ENCODE measurements at regions not wholly inside any gene's neighbourhood (a gene's known extent, or its start where the extent isn't known, plus 50 kb on each side); places are given as distances from the start of the nearest gene placed in this dataset.

DNA sequence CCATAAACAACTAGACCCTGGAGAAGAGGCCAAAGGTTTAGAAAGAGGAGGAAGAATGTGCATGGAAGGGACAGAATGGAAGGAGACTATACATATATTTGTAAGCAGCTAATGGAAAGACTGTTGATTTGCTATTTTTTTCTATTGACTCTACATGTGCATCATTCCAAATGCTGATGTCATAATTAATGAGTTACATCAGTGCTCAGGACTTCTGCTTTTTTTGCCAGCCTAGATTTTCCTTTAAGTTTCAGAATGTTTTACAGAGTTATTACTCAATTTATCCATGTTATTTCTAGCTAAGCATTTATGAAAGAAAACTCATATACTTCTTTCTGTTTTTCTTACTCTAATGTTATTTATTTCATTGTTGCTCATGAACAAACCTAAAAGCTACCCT is 62.6 kb upstream of the VGLL3 start:
- intact Hi-C loops (cut with DNase I): no loop called here
- Histone ChIP-seq H3K27me3 (no peaks in the 10 kb centered on the region), H3K36me3 (no peaks in the 10 kb centered on the region), H3K27ac (no peak overlapping the region), H3K4me1 (no peaks in the 10 kb centered on the region), H3K9me3 (no peaks in the 10 kb centered on the region), H3K4me3 (no peak overlapping the region)
- DNase-seq (ENCODE audit: low spot score in 2 of 2): no peak
- TF ChIP-seq, protein P1, sequence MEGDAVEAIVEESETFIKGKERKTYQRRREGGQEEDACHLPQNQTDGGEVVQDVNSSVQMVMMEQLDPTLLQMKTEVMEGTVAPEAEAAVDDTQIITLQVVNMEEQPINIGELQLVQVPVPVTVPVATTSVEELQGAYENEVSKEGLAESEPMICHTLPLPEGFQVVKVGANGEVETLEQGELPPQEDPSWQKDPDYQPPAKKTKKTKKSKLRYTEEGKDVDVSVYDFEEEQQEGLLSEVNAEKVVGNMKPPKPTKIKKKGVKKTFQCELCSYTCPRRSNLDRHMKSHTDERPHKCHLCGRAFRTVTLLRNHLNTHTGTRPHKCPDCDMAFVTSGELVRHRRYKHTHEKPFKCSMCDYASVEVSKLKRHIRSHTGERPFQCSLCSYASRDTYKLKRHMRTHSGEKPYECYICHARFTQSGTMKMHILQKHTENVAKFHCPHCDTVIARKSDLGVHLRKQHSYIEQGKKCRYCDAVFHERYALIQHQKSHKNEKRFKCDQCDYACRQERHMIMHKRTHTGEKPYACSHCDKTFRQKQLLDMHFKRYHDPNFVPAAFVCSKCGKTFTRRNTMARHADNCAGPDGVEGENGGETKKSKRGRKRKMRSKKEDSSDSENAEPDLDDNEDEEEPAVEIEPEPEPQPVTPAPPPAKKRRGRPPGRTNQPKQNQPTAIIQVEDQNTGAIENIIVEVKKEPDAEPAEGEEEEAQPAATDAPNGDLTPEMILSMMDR (IDR thresholded peaks at IDR 0.05): no peak

DNA sequence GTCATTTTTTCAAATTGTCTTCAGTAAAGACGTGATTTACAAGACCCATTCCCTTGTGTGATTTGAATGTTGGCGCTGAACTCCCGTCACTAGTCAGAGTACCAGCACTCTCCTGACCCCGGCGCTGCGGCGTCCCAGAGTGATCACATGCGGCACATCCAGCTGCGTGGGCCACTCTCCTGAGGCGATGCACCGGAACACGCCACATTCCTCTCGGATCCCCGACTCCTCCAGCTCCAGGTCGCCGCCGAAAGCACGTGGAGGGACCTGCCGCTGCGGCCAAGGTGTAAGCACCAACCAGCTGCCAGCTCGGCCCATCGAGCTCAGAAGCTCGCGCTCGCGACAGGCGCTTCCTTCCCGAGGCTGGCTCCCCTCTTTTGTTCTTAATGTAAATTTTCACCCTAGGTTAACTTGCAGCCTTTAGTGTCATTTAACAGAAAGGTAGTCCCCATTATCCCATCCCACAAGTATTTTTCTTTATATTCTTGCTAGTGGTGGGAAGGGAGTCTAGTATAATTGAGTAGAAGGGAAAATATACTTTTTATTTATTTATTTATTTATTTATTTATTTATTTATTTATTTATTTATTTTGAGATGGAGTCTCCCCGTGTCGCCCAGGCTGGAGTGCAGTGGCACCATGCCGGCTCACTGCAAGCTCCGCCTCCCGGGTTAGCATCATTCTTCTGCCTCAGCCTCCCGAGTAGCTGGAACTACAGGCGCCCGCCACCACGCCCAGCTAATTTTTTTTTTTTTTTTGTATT is 61.7 kb upstream of the VGLL3 start:
- Histone ChIP-seq H3K36me3 (no peaks in the 10 kb centered on the region), H3K9me3 (no peaks in the 10 kb centered on the region), H3K27me3 (no peaks in the 10 kb centered on the region), H3K4me3 (no peak overlapping the region), H3K27ac (no peak overlapping the region), H3K4me1 (no peaks in the 10 kb centered on the region)
- intact Hi-C loops (cut with DNase I): no loop called here
- no peak for DNase-seq (ENCODE audit: low spot score in 2 of 2)
- TF ChIP-seq, protein P1 (IDR thresholded peaks at IDR 0.05): no peak

DNA sequence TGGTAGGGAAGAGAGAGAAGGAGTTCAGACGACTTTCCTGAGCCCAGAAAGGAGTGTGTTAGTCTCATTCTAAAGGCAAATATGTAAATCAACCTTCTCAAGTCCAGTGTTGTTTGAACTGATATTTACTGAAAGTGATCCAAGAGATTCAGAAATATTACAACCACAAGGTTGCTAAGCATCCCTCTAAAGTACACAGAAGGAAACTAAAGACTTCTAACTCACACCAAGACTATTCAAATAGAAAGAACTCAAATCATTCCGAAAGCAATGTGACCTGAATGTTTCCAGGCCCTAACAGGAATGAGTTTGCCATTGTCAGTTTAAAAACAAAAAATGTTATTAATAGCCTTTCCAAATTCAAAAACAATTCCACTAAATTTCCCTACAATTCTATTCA is 56.9 kb upstream of the VGLL3 start:
- intact Hi-C loops (cut with DNase I): no loop called here
- no peaks in the 10 kb centered on the region for H3K9me3 ChIP-seq
- H3K27me3 ChIP-seq: no peaks in the 10 kb centered on the region
- no peak overlapping the region for H3K4me3 ChIP-seq
- TF ChIP-seq, protein P1 (IDR thresholded peaks at IDR 0.05): no peak
- no peaks in the 10 kb centered on the region for H3K36me3 ChIP-seq
- no peaks in the 10 kb centered on the region for H3K4me1 ChIP-seq
- no peak for DNase-seq (ENCODE audit: low spot score in 2 of 2)
- H3K27ac ChIP-seq: no peak overlapping the region

DNA sequence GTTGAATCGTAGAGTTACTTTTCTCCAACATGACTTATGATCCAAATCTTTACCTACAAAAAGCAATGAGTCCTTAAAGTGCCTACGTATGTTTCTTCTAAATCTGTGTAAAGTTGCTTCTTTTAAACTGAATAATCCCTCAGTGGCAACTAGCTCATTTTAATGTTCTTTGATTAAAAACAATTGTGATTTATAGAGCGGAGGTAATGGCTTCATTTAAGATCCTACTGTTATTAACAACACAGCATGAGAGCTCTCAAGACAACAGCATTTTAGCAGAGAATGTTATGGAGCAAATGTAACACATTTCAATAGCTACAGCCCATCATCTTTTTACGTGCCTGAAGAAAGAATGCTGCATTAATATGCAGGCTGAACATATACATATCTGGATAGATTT is 55.3 kb upstream of the VGLL3 start:
- TF ChIP-seq, protein P1 (IDR thresholded peaks at IDR 0.05): no peak
- H3K27me3 ChIP-seq: no peaks in the 10 kb centered on the region
- H3K36me3 ChIP-seq: no peaks in the 10 kb centered on the region
- no peak overlapping the region for H3K27ac ChIP-seq
- intact Hi-C loops (cut with DNase I): no loop called here
- no peak for DNase-seq (ENCODE audit: low spot score in 2 of 2)
- no peak overlapping the region for H3K4me3 ChIP-seq
- H3K9me3 ChIP-seq: no peaks in the 10 kb centered on the region
- no peaks in the 10 kb centered on the region for H3K4me1 ChIP-seq

DNA sequence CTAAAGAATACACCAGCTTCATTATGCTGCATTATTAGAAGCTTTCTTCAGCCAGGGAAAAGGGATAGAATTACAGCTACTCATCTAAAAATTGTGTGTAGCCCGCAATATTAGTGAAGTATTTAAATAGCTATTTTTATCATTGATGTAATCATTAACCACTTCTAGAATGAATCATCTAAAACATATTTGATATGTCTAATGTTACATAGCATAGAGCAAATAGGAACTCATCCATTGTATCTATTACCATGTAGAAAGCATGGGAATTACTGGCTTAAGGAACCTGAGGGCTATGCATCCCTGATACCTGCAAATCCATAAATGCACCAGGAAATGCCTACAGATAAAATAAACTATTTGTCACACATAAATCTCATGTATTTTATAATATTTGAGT is 54.5 kb upstream of the VGLL3 start:
- intact Hi-C loops (cut with DNase I): no loop called here
- no peak for DNase-seq (ENCODE audit: low spot score in 2 of 2)
- TF ChIP-seq, protein P1 (IDR thresholded peaks at IDR 0.05): no peak

DNA sequence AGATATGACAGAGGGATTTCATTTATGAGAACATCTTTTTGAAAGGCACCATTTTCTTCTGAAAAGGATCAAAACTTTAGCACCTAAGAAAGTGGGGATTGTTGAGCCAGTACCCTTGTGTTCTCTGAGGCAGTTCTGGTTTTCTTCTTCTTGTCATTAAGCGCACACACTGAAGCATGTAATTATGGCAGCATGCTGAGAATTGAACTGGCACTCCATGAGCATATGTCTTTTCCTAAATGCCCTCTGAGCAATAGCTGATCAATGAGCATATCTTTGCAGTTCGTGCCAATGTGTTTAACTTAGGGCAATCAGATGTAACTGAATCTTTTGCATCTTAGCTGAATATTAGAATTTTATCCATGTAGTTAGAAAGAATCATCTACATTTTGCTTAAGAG is 53.9 kb upstream of the VGLL3 start:
- Histone ChIP-seq H3K36me3 (no peaks in the 10 kb centered on the region), H3K4me1 (no peaks in the 10 kb centered on the region), H3K27ac (no peak overlapping the region), H3K27me3 (no peaks in the 10 kb centered on the region), H3K9me3 (no peaks in the 10 kb centered on the region), H3K4me3 (no peak overlapping the region)
- TF ChIP-seq, protein P1 (IDR thresholded peaks at IDR 0.05): no peak
- intact Hi-C loops (cut with DNase I): no loop called here
- DNase-seq (ENCODE audit: low spot score in 2 of 2): no peak

More for the DNA sequence above, 54.5 kb upstream of the VGLL3 start:
- no peaks in the 10 kb centered on the region for H3K36me3 ChIP-seq
- H3K4me3 ChIP-seq: no peak overlapping the region
- no peaks in the 10 kb centered on the region for H3K27me3 ChIP-seq
- H3K9me3 ChIP-seq: no peaks in the 10 kb centered on the region
- no peaks in the 10 kb centered on the region for H3K4me1 ChIP-seq
- no peak overlapping the region for H3K27ac ChIP-seq

Data from ascending aorta (tissue), 2 donors.